HG02870 (cell line): ENCODE measurements at regions not wholly inside any gene's neighbourhood (a gene's known extent, or its start where the extent isn't known, plus 50 kb on each side); places are given as distances from the start of the nearest gene placed in this dataset.

Experiments used
- ATAC-seq: cut with Tn5 transposase; IDR thresholded peaks from one replicate; pipeline ENCODE4 v1.9.1; 2021; ENCODE audit warnings: mild to moderate bottlenecking, moderate library complexity; ENCODE audit not compliant: unreplicated experiment

DNA sequence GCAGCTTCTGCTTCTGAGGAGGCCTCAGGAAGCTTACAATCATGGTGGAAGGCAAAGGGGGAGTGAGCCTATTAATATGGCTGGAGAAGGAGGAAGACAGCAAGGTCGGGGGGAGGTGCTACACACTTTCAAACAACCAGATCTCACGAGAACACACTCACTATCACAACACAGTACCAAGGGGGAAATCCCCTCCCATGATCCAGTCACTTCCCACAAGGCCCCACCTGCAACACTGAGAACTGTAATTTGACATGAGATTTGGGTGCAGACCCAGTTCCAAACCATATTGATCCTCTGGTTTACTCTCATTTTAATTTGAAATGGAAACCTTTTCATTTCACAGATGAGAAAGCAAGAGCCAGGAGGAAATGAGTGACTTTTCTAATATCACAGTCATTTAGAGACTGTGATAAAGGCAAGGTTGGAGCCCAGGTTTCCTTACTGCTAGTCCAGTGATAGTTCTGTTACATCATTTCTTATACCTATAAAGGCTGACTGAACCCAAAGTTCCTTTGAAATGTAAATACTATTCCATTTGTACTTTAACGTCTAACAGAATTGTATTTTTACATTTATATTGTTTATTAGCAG lies 105.8 kb upstream of the GAP43 start:
- peak; percentile 66 for ATAC-seq

DNA sequence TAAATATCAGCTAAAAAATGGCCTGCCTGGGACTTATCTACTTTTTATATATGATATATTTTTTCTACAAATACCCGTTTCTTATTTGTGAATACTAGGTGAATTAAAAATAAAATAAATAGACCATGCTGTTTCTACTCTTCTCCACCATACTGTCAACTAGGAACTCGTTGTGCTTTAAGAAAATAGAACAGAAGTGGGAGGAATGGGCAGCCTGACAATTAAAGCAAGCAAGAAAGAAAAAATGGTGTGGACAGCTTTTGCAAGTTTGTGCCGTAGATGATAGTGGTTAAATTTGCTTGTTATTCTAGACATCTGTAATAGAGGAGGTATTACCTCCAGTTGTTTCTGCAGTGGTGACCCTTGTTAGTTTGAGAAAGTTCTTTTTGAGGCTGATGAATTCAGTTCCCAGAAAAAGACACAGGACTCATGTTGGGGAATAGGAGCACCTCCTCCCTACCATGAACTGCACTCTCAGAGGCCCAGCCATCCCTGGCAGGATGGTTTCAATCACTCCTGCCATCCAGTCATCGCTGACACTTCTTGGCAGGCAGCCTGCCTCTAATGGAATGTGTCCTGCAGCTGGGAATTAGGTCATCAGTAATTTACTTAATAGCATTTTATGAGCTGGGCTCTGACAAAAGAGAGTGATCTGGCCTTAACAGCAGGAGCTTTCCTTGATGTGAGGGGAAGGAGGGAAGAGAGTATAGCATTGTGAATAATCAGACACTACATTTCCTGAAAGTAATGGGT lies 105.0 kb upstream of the GAP43 start:
- ATAC-seq: no peak

DNA sequence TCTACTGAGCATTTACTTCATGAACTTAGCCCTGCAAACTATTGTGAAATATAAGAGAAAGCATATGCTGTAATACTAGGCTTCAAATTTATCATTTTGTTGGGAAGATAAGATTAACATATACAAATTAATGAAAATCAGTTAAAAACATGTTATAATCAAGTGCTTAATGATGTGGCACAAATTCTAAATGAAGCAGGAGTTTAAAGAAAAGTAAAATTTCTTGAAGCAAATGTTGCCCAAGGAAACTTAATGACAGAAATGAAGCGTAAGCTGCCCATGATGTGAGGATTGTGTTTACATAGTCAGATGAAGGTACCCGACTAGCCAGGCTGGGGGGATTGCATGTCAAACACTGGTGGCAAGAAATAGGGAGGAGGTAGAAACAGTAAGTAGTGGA lies 103.1 kb upstream of the GAP43 start:
- ATAC-seq: no peak

DNA sequence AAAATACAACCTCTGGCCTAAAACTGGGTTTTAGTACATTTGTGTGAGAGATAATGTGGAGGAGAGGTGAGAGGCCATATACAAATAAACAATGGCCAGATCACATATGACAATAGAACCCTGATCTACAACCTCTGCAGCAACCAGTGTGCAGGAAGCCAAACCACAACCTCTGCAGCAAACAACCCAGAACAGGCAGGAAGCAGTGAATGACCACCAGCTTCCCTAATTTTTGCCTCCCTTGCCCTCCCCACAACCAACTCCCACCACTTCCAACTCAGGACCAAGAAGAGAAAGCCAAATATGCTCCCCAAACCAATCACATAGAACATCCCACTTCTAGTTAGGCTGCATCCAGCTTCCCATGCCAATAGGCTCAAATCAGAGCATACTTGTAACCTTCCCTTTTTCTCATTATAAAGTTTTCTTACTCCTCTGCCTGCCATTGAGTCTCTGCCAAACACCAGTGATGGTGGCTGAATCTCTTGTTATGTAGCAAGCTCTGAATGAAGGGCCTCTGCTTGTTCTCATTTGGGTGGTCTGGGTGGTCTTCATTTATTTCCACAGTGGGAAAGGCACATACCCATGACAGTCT lies 102.6 kb upstream of the GAP43 start:
- ATAC-seq: no peak

DNA sequence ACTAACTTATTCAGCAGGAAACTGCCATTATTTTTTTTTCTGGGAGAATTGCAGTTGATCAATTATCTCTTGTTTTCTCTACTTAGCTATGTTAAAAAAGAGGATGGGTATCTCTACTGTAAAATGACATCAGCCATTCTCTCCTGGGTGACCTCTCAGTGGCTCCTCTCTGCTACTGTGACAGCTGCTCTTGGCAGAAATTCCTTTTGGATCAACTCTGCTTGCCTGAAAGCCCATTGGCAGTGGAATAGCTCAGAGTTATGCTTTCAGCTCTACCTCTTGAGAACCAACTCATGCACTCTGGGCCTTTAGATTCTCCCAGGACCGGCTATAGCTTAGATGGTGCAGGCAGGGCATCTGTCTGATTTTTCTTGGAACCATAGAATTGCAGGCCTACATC lies 99.9 kb upstream of the GAP43 start:
- no peak for ATAC-seq

GRCh38 chr3:115524549-115524948 lies 98.8 kb upstream of the GAP43 start:
- ATAC-seq: no peak

DNA sequence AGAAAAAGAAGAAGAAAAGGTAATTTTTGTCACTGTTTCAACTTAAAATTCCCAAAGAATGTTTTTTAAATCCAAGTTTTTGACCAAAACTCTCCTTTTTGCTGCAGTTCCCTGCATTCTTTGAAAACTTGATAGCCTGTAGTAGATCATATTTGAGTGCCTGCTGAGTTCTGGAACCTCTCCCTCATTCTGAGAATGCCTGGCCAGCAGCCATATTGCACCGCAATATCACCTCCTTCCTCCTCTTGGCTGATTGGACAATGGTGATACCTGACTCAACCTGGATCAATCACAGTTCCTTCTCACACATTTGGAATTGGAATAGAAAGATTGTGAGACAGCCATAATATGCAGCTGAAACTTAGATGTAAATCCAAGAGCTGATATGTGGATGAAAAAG lies 97.6 kb upstream of the GAP43 start:
- ATAC-seq: no peak

- ATAC-seq: no peak
Measured at GRCh38 chr3:115533218-115533617, 90.1 kb upstream of the GAP43 start.

DNA sequence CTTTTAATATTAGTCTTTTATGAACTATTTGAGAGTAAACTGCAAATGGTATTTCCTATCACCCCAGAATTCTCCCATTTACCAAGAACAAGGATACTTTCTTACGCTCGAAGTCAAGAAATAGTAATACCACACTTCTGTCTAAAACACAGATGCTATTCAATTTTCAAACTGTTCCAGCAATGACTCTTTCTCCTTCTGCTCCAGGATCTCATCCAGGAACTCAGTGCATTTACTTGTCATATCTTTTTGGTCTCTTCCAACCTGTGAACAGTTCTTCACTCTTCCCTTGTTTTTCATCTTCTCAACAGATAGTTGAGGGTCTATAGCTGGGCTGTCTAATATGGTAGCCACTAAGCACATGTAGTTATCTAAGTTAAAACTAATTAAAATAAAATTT lies 87.1 kb upstream of the GAP43 start:
- ATAC-seq: no peak

- no peak for ATAC-seq
Measured at GRCh38 chr3:115537669-115538068, 85.6 kb upstream of the GAP43 start.

GRCh38 chr3:115547207-115547606 lies 76.1 kb upstream of the GAP43 start:
- no peak for ATAC-seq

GRCh38 chr3:115548611-115549010 lies 74.7 kb upstream of the GAP43 start:
- no peak for ATAC-seq

DNA sequence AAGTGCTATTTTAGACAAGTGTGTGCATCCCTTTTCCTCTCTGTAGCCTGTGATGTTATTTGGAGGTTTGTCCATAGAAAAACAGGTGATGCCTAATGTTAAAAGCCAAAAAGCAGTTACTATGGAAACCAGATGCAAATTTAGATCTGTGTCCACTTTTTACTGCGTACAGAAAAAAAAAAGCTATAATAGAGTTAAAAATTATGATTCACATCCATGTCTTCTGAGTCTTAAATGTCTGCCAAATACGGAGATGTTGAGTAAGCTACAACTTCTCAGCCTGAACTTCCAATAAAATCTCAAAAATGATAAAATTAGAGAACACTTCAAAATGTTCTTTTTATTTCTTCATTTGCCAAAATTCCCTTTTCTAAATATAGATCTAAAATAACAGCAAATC lies 74.2 kb upstream of the GAP43 start:
- no peak for ATAC-seq

- ATAC-seq: no peak
Measured at GRCh38 chr3:115550285-115550761, 73.0 kb upstream of the GAP43 start.

DNA sequence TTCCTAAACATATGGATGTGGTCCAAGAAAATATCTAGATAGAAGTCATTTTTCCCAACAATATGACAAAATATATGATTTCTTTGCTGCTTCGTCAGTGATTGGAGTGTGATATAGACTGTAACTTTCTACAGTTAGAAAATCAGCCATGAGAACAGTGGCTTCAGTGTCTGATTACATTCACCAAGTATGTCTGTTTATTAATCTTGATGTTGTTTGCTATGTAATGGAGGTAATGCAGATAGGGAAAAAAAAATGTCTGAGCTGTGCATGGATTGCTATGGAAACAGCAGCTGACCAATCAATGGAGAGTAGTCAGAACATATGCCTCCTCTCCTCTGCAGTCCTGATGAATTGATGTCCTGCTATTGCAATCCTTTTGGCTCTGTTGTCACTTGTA lies 72.3 kb upstream of the GAP43 start:
- ATAC-seq: no peak

- ATAC-seq: no peak
Measured at GRCh38 chr3:115552007-115552406, 71.3 kb upstream of the GAP43 start.

- ATAC-seq: no peak
Measured at GRCh38 chr3:115553796-115554486, 69.4 kb upstream of the GAP43 start.

GRCh38 chr3:115554487-115554807 lies 68.9 kb upstream of the GAP43 start:
- no peak for ATAC-seq

DNA sequence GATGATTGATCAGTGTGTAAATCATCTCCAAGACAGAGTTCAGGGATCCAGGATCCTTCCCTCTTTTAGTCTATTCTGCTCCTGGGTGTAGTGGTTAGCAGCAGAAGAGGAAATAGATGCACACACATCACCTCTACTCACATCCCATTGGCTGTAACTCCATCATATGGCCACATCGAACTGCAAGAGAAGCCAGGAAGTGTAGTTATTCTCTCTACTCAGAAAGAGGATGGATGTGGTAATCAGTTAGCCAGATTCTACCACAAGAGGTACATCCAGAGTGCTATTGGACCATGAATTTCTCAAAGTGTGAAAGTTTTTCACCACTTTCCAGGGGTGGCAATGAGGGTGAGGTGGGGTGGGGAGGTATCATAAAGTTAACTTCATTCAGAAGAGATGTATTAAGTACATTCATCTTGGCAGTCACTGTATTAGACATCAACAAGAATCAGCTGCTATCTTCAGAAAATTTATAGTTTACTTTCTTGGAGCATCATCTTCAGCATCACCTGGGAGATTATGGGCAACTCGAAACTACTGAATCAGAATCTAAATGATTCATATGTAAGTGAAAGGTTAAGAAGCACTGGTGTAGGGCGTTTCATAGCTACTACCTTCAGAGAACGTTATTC lies 60.6 kb upstream of the GAP43 start:
- ATAC-seq: no peak

DNA sequence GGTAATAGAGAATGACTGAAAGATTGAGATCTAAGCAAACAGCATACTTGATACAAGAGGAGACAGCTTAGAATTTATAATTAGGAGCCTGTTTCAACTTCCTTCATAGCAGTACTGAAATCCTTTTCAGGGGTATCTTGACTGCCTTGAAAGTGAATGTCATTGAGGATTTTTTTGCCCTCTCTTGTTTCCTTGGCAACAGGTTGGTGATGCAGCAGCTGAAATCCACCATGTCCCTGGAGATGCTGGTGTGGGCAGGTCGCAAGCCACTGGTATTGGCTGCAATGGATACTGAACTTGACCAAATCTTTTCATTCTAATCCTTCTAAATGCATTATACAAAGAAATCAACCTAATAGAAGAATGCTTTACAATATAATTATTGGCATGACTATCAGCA lies 59.3 kb upstream of the GAP43 start:
- ATAC-seq: no peak

- ATAC-seq: no peak
Measured at GRCh38 chr3:115571413-115571812, 51.9 kb upstream of the GAP43 start.
